ENCODE measurements at regions not wholly inside any gene's neighbourhood (a gene's known extent, or its start where the extent isn't known, plus 50 kb on each side); places are given as distances from the start of the nearest gene placed in this dataset.
"Not testable (repeated sequence)": the region's sequence is repeated elsewhere in the genome, so short reads cannot be mapped to it uniquely, and the experiment has no call there.

- DNase-seq: peak; percentile 24
These were observed 129.2 kb downstream of the KBTBD2 start for GRCh38 chr7:32762206-32762924.

DNA sequence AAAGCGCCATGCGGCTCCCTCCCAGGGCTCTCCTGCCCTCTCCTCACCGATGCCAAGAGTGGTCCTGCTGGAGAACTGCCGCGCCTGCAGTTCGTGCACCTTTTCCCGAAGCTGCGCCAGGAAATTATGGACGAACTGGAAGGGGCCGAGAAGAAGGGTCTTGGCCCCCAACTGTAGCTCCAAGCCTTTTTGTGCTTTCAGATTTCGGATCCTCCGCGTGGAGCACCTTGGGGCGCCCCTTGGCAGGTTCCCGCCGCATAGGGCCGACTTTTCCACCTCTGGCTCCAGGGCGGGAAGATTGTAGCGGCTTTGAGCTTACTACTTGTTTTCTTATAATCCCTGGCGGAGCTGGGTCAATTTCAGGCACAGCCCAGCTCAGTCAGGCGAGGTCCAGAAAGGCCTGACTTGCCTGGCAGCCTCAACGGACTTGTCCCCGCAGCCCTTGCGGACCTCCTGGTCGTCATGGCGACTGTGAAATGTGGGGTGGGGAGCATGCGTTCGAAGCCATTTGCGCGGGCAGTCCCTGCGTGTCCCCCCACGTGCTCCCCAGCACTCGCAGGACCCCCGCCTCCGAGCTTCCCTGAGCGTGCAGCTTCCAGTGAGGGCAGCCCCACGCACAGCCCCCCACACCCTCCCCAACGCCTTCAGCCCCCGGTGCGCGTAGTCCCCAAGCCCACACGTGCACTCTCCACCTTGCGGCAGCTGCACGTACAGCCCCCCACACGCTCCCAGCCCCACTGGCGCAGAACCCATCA lies 129.9 kb downstream of the KBTBD2 start:
- no peak for DNase-seq

GRCh38 chr7:32760755-32761154 lies 130.8 kb downstream of the KBTBD2 start:
- DNase-seq: not testable (repeated sequence)

- DNase-seq: not testable (repeated sequence)
These were observed 131.7 kb downstream of the KBTBD2 start for GRCh38 chr7:32759859-32760258.

GRCh38 chr7:32753872-32754271 lies 137.7 kb downstream of the KBTBD2 start:
- DNase-seq: not testable (repeated sequence)

GRCh38 chr7:32748337-32748736 lies 143.2 kb downstream of the KBTBD2 start:
- not testable (repeated sequence) for DNase-seq

GRCh38 chr7:32747443-32748148 lies 144.0 kb downstream of the KBTBD2 start:
- DNase-seq: not testable (repeated sequence)

DNA sequence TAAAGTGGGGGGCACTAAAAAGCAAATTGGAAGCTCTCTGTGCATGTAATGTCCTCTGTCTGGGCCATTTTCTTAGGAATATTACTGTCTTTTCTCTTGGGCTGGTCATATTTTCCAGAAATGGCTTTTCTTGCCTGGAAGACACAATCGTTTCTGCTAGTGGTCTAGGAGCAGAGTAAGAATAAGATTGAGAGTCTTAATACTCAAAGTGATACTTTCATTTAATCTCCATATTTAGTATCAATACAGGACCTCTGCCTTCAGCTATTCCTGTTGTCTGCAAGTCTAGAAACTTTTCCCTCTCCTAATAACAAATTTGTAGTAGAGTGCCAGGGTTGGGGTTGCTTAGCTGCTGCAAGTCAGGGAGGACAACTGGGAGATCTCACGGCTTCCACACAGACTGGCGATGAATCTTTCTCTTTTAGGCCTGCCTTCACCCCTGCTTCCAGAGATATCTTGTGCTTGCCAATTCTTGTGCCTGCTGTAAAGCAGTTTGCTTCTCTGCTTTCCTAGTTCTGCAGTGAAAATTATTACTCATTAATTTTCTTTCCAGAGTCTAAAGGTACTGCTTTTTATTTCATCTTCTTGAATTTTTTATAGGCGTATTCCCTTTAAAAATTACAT lies 149.6 kb downstream of the KBTBD2 start:
- not testable (repeated sequence) for DNase-seq

DNA sequence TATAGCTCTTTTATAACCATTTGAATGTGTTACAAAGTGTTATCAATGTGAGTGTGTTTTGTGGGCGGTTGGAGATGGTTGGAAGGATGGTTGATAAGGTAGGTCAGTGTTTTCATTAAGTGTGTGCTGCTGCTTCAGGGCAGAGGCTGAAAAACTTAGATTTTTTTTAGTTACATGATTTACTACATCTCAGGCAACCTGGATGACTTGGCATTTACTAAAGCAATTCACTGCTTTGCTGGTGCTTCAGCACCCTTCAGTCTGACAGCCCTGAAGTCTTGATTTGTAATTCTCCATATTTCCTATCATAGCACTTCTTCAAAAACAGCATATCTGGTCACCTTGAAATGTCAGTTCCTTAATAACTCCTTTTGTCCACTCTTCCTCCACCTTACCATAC lies 151.8 kb downstream of the KBTBD2 start:
- DNase-seq: not testable (repeated sequence)

GRCh38 chr7:32738390-32738789 lies 153.2 kb downstream of the KBTBD2 start:
- not testable (repeated sequence) for DNase-seq

DNA sequence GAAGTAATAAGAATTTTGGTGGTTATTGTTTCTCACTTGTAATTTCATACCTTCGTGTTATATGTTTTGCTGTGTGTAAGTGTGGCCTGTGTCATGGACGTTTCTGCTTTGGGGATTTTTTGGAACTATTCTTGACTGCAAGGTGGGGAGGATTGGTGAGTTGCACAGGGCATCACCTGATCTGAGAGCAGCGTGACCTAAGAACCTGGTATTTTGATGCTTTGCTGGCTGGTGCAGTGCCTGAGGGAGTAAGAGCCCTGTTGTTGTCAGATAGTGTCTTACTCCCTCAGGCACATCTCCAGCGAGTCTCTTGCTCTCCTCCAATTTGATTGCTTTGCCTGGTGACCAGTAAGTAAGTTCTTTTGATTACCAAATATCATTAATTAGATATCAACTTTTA lies 158.8 kb downstream of the KBTBD2 start:
- DNase-seq: not testable (repeated sequence)

- peak; percentile 1 for DNase-seq
These were observed 162.3 kb downstream of the KBTBD2 start for GRCh38 chr7:32729335-32729675.

- DNase-seq: peak; percentile 61
These were observed 162.9 kb downstream of the KBTBD2 start for GRCh38 chr7:32728412-32729334.

DNA sequence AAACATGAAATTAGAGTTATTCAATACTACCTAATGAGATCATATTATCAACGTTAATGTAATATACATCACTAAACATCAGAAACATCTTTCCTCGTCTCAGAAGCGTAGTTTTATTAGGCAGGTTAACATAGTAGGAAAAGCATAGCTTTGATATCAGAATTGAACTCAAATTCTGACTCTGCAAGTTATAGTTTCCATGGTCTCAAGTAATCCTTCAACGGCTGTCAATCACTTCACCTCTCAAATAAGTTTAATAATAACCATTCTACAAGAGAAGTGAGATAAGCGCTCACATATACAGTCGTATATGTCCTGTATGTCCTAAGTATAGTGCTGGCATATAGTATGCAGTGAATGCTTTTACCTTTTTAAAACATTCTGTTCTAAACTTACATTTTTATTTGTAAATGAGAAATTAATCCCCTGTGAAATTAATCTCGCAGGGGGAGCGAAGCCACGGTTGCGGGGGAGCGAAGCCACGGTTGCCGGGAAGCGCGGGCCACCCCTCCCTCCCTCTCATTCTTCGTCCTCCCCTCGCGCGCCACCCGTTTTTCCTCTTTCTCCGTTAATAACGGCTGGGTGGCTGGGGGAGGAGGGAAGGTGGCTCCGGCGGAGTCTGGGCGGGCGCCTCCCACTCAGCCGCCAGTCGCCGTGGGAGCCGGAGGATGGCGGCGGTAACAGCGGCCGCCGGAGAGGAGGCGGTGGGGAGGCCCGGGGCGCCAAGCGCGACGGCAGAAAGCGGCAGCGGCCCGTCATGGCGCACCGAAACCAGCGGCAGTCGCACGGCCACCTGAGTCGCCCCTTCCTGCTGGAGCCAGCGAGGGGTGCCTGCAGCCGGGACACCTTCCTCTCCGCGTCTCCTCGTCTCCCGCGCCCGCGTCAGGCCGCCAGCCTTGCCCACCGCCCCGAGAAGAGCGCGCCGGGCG lies 163.8 kb downstream of the KBTBD2 start:
- peak; percentile 51 for DNase-seq

GRCh38 chr7:32722837-32723236 lies 168.7 kb downstream of the KBTBD2 start:
- DNase-seq: not testable (repeated sequence)

- no peak for DNase-seq
These were observed 197.4 kb downstream of the KBTBD2 start for GRCh38 chr7:32694182-32694581.

- peak; percentile 49 for DNase-seq
These were observed 196.9 kb downstream of the AVL9 start for GRCh38 chr7:32691965-32692815.

- DNase-seq: not testable (repeated sequence)
These were observed 192.8 kb downstream of the AVL9 start for GRCh38 chr7:32688092-32688491.

GRCh38 chr7:32681174-32681518 lies 185.9 kb downstream of the AVL9 start:
- DNase-seq: no peak
